Endothelial cell (in vitro differentiated cells): ENCODE measurements at regions not wholly inside any gene's neighbourhood (a gene's known extent, or its start where the extent isn't known, plus 50 kb on each side); places are given as distances from the start of the nearest gene placed in this dataset.

ENCODE experiments used
- DNase-seq: peaks from one replicate; pipeline ENCODE4 v3.0.0; 2021; ENCODE audit warnings: low spot score
- H3K27ac Mint-ChIP-seq: one replicate; pipeline ENCODE4 v1.8.0; 2021; ENCODE audit warnings: mixed read lengths, inconsistent platforms; ENCODE audit not compliant: unreplicated experiment
- H3K27me3 Mint-ChIP-seq: one replicate; pipeline ENCODE4 v1.8.0; 2021; ENCODE audit warnings: mild to moderate bottlenecking, moderate library complexity, mixed read lengths, inconsistent platforms; ENCODE audit not compliant: unreplicated experiment
- H3K36me3 Mint-ChIP-seq: one replicate; pipeline ENCODE4 v1.8.0; 2021; ENCODE audit warnings: mild to moderate bottlenecking, low read depth, mixed read lengths, inconsistent platforms; ENCODE audit not compliant: unreplicated experiment
- H3K4me1 Mint-ChIP-seq: one replicate; pipeline ENCODE4 v1.8.0; 2021; ENCODE audit warnings: mild to moderate bottlenecking, mixed read lengths, inconsistent platforms; ENCODE audit not compliant: unreplicated experiment
- H3K4me3 Mint-ChIP-seq: one replicate; pipeline ENCODE4 v1.8.0; 2021; ENCODE audit warnings: mild to moderate bottlenecking, mixed read lengths, inconsistent platforms; ENCODE audit not compliant: unreplicated experiment
- H3K9me3 Mint-ChIP-seq: one replicate; pipeline ENCODE4 v1.8.0; 2021; ENCODE audit warnings: mixed read lengths, inconsistent platforms; ENCODE audit not compliant: unreplicated experiment
- TF ChIP-seq, protein P1 (sequence below): fragments of 200-600 bp; sonication (generic); IDR thresholded peaks from one replicate; pipeline ENCODE4 v1.5.0; 2021; ENCODE audit warnings: antibody characterized with exemption; ENCODE audit not compliant: unreplicated experiment

DNA sequence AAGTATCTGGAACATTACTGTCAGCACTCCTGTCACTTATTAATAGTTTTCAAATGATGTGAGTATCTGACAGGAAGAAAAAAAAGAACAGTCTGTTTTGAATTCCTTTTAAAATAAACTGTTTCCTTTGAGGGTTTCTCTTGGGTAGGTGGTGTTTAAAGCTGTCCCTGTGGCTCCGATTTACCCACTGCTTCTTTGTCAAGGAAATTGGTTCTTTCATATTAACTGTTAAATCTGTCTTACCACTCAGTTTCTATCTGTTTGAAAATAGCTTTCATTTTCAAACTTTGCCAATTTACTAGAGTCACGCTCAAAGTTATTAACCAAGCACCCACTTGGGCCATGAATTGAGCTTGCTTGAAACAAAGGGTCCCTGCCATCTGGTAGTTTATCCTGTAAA lies 614.6 kb upstream of the NXPH2 start:
- no peak overlapping the region for H3K27ac Mint-ChIP-seq
- DNase-seq: no peak
- H3K9me3 Mint-ChIP-seq: no peaks in the 10 kb centered on the region
- H3K4me1 Mint-ChIP-seq: no peaks in the 10 kb centered on the region
- H3K36me3 Mint-ChIP-seq: no peaks in the 10 kb centered on the region
- TF ChIP-seq, protein P1, sequence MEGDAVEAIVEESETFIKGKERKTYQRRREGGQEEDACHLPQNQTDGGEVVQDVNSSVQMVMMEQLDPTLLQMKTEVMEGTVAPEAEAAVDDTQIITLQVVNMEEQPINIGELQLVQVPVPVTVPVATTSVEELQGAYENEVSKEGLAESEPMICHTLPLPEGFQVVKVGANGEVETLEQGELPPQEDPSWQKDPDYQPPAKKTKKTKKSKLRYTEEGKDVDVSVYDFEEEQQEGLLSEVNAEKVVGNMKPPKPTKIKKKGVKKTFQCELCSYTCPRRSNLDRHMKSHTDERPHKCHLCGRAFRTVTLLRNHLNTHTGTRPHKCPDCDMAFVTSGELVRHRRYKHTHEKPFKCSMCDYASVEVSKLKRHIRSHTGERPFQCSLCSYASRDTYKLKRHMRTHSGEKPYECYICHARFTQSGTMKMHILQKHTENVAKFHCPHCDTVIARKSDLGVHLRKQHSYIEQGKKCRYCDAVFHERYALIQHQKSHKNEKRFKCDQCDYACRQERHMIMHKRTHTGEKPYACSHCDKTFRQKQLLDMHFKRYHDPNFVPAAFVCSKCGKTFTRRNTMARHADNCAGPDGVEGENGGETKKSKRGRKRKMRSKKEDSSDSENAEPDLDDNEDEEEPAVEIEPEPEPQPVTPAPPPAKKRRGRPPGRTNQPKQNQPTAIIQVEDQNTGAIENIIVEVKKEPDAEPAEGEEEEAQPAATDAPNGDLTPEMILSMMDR: no peak
- no peak overlapping the region for H3K4me3 Mint-ChIP-seq
- no peaks in the 10 kb centered on the region for H3K27me3 Mint-ChIP-seq

- no peaks in the 10 kb centered on the region for H3K36me3 Mint-ChIP-seq
- H3K4me1 Mint-ChIP-seq: peaks cover 6% of the 10 kb centered on the region
- DNase-seq: no peak
- H3K27ac Mint-ChIP-seq: no peak overlapping the region
- no peak overlapping the region for H3K4me3 Mint-ChIP-seq
- no peaks in the 10 kb centered on the region for H3K9me3 Mint-ChIP-seq
- H3K27me3 Mint-ChIP-seq: no peaks in the 10 kb centered on the region
- TF ChIP-seq, protein P1: no peak
Measured at GRCh38 chr2:139389391-139389790, 609.2 kb upstream of the NXPH2 start.

DNA sequence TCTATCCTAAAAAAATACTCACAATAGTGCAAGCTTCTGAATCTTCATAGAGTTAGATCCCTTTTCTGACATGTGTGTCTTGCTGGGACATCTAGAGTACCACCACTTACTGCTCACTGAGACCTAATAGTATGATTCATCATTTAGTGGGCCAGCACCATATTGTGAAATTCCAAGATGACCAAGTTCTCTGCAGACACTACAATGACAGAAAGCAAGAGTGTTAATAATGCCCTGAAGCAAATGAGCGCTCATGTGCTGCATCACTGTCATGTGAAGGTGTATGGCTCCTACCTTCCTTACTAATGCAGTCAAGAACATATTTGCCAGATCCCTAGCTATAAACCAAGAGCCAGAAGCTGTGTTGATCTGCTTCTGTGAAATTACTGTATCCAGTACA lies 606.2 kb upstream of the NXPH2 start:
- Mint-ChIP-seq H3K4me1 (peaks cover 6% of the 10 kb centered on the region), H3K9me3 (no peaks in the 10 kb centered on the region), H3K36me3 (no peaks in the 10 kb centered on the region), H3K27me3 (no peaks in the 10 kb centered on the region), H3K27ac (no peak overlapping the region), H3K4me3 (no peak overlapping the region)
- no peak for DNase-seq
- TF ChIP-seq, protein P1: no peak

DNA sequence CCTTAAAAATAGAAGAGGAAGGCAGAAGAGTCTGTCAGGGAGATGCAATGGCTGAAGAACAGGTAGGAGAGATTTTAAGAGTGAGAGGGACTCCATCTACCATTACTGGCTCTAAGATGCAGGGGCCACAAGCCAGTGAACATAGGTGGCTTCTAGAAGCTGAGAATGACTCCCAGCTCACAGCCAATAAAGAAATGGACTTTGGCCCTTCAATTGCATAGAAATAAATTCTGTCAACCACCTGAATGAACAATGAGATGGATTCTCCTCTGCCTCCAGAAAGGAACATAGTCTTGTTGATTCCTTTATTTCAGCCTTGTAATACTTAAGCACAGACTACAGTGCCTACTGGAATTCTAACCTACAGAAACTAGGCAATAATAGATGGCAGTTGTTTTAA lies 603.3 kb upstream of the NXPH2 start:
- H3K9me3 Mint-ChIP-seq: no peaks in the 10 kb centered on the region
- H3K27me3 Mint-ChIP-seq: no peaks in the 10 kb centered on the region
- H3K4me1 Mint-ChIP-seq: peaks cover 3% of the 10 kb centered on the region
- no peak overlapping the region for H3K4me3 Mint-ChIP-seq
- DNase-seq: no peak
- TF ChIP-seq, protein P1: no peak
- H3K36me3 Mint-ChIP-seq: no peaks in the 10 kb centered on the region
- H3K27ac Mint-ChIP-seq: no peak overlapping the region

DNA sequence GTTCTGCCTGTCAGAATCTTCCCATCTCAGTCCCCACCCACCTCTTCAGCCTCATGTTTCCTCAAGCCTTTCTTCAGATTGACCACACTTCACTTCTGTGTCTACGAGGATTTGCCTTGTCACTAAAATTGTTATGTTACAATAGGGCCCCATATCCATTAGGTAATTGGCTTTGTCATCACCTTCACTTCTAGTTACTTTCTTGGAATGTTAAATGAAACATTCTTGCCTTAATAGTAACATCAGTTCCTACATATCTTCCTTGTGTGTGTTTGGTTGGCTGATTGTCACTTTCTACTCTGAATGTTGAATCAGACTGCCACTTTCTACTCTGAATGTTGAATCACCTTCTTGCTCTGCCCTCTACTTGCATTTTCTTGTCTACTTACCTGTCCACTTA lies 599.9 kb upstream of the NXPH2 start:
- no peak for DNase-seq
- no peak overlapping the region for H3K27ac Mint-ChIP-seq
- no peaks in the 10 kb centered on the region for H3K27me3 Mint-ChIP-seq
- TF ChIP-seq, protein P1: no peak
- H3K4me1 Mint-ChIP-seq: no peaks in the 10 kb centered on the region
- no peak overlapping the region for H3K4me3 Mint-ChIP-seq
- no peaks in the 10 kb centered on the region for H3K9me3 Mint-ChIP-seq
- no peaks in the 10 kb centered on the region for H3K36me3 Mint-ChIP-seq
